Endothelial cell (in vitro differentiated cells): ENCODE measurements at regions not wholly inside any gene's neighbourhood (a gene's known extent, or its start where the extent isn't known, plus 50 kb on each side); places are given as distances from the start of the nearest gene placed in this dataset.
A peak's percentile ranks its signal among the peaks of the same experiment; 100 is the strongest.

ENCODE experiments used
- DNase-seq: peaks from one replicate; pipeline ENCODE4 v3.0.0; 2021; ENCODE audit warnings: low spot score
- H3K27ac Mint-ChIP-seq: one replicate; pipeline ENCODE4 v1.8.0; 2021; ENCODE audit warnings: mixed read lengths, inconsistent platforms; ENCODE audit not compliant: unreplicated experiment
- H3K27me3 Mint-ChIP-seq: one replicate; pipeline ENCODE4 v1.8.0; 2021; ENCODE audit warnings: mild to moderate bottlenecking, moderate library complexity, mixed read lengths, inconsistent platforms; ENCODE audit not compliant: unreplicated experiment
- H3K36me3 Mint-ChIP-seq: one replicate; pipeline ENCODE4 v1.8.0; 2021; ENCODE audit warnings: mild to moderate bottlenecking, low read depth, mixed read lengths, inconsistent platforms; ENCODE audit not compliant: unreplicated experiment
- H3K4me1 Mint-ChIP-seq: one replicate; pipeline ENCODE4 v1.8.0; 2021; ENCODE audit warnings: mild to moderate bottlenecking, mixed read lengths, inconsistent platforms; ENCODE audit not compliant: unreplicated experiment
- H3K4me3 Mint-ChIP-seq: one replicate; pipeline ENCODE4 v1.8.0; 2021; ENCODE audit warnings: mild to moderate bottlenecking, mixed read lengths, inconsistent platforms; ENCODE audit not compliant: unreplicated experiment
- H3K9me3 Mint-ChIP-seq: one replicate; pipeline ENCODE4 v1.8.0; 2021; ENCODE audit warnings: mixed read lengths, inconsistent platforms; ENCODE audit not compliant: unreplicated experiment
- TF ChIP-seq, protein P1 (sequence below): fragments of 200-600 bp; sonication (generic); IDR thresholded peaks from one replicate; pipeline ENCODE4 v1.5.0; 2021; ENCODE audit warnings: antibody characterized with exemption; ENCODE audit not compliant: unreplicated experiment

DNA sequence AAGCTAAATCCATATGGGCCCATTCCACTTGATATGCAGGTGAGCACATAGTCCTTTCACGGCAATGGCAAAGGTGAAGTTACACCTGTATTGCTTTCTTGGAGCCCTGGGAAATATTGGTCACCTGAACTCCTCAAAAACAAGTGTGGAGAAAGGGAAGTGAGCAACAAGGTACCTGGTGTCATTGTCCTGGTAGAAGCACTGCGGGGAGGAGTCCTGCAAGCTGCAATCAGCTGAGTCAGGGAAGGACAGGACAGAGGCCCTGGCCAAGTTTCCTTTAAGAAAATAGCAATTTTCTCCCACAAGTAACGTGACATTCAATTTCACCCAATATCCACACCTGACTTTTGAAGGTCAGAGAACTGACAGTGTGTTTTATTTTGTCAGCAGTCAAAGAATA, 389.1 kb downstream of the IRS2 start:
- Mint-ChIP-seq H3K4me3 (no peak overlapping the region), H3K27ac (no peak overlapping the region), H3K9me3 (no peaks in the 10 kb centered on the region), H3K36me3 (no peaks in the 10 kb centered on the region), H3K4me1 (peaks cover 6% of the 10 kb centered on the region), H3K27me3 (peaks cover 4% of the 10 kb centered on the region)
- TF ChIP-seq, protein P1, sequence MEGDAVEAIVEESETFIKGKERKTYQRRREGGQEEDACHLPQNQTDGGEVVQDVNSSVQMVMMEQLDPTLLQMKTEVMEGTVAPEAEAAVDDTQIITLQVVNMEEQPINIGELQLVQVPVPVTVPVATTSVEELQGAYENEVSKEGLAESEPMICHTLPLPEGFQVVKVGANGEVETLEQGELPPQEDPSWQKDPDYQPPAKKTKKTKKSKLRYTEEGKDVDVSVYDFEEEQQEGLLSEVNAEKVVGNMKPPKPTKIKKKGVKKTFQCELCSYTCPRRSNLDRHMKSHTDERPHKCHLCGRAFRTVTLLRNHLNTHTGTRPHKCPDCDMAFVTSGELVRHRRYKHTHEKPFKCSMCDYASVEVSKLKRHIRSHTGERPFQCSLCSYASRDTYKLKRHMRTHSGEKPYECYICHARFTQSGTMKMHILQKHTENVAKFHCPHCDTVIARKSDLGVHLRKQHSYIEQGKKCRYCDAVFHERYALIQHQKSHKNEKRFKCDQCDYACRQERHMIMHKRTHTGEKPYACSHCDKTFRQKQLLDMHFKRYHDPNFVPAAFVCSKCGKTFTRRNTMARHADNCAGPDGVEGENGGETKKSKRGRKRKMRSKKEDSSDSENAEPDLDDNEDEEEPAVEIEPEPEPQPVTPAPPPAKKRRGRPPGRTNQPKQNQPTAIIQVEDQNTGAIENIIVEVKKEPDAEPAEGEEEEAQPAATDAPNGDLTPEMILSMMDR = no peak
- DNase-seq = no peak

DNA sequence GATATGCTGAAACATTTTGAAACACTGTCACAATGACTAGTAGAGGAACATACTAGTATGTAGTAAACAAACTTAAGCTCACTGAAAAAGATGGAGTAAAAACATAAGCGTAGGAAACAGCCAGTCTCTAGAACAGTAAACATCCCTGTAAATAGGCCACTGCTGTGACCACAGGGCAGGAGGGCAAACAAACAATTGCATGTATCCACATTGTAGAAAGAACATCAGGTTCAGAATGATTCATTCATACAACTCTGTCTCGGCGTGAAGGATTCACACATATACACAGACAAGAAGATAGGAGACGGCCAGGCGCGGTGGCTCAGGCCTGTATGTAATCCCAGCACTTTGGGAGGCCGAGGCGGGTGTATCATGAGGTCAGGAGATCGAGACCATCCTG, 390.1 kb downstream of the IRS2 start:
- Mint-ChIP-seq H3K27me3 (peaks cover 3% of the 10 kb centered on the region), H3K36me3 (peaks cover 3% of the 10 kb centered on the region), H3K4me1 (peaks cover 6% of the 10 kb centered on the region), H3K4me3 (no peak overlapping the region), H3K27ac (no peak overlapping the region), H3K9me3 (no peaks in the 10 kb centered on the region)
- TF ChIP-seq, protein P1 = no peak
- no peak for DNase-seq

DNA sequence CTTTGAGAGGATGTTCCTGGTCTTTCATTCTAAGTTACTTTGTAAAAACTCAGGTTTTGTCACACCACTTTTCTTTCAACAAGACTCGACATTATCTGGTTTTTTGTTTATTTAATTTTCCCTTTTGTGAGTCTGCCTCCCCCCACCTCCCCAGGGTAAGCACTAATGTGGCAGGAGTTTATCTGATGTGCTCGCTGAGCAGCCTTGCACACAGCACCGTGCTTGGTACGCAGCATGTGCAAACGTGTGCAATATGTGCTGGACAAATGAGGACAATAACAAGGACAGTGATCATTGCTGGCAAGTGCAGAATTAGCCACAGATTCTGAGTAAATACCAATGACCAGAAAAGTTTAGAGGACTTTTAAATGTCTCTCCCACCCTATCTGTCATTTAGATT, 391.4 kb downstream of the IRS2 start:
- DNase-seq = no peak
- H3K9me3 Mint-ChIP-seq = no peaks in the 10 kb centered on the region
- no peak overlapping the region for H3K4me3 Mint-ChIP-seq
- no peak overlapping the region for H3K27ac Mint-ChIP-seq
- H3K4me1 Mint-ChIP-seq = no peaks in the 10 kb centered on the region
- TF ChIP-seq, protein P1 = no peak
- H3K27me3 Mint-ChIP-seq = peaks cover 3% of the 10 kb centered on the region
- H3K36me3 Mint-ChIP-seq = peaks cover 3% of the 10 kb centered on the region

DNA sequence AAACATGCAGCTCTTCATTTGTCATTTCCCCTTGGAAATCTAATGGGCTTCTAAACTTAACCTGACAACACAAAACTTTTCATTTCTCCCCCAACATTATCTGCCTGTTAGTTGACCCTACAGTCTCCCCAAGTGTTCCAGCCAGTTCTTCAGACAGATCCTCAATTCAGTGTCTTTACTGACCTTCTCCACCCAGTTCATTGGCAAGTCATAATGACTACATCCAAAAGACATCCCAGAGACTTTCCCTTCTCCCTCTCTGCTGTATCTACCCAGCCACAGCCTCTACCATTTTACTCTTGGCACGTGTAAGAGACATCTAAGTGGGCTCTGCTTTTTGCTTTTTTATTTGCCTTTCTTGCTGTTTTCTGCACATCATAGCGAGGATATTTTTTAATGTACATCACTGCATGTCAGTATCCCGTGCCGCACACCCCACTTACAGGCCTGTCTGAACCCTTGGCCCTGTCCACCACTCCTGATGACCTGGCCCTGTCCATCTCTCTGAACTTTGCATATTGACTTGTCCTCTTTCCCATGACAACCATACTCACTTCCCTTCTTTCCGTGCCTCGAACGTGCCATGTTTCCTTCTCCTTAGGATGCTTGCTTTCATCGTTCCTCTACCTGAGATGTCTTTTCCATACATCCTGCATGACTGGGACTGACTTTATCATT, 391.9 kb downstream of the IRS2 start:
- Mint-ChIP-seq H3K4me1 (no peaks in the 10 kb centered on the region), H3K36me3 (peaks cover 3% of the 10 kb centered on the region), H3K9me3 (no peaks in the 10 kb centered on the region), H3K4me3 (no peak overlapping the region), H3K27me3 (peaks cover 3% of the 10 kb centered on the region), H3K27ac (no peak overlapping the region)
- TF ChIP-seq, protein P1 = no peak
- no peak for DNase-seq

DNA sequence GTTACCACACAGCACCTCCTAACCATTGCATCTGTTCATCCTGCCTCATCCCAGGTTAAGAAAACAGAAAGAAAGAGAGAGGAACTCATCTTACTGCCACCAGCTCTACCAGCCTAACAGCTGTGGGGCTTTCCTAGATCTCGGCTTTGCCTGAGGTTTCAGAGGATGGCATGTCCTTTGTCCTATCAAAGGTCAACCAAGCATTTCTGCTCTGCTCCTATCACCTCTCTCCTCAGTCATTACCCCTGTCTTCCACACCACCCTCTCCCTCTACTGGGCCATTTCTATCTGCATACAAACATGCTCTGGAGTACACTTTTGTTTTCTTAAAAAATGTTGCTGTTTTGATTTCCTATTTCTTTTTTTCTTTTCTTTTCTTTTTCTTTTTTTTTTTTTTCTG, 393.3 kb downstream of the IRS2 start:
- TF ChIP-seq, protein P1 = no peak

More for the DNA sequence above, 393.3 kb downstream of the IRS2 start:
- Mint-ChIP-seq H3K36me3 (peaks cover 3% of the 10 kb centered on the region), H3K4me3 (no peak overlapping the region), H3K27ac (peak overlapping the region; percentile 49), H3K4me1 (no peaks in the 10 kb centered on the region), H3K9me3 (no peaks in the 10 kb centered on the region), H3K27me3 (peaks cover 3% of the 10 kb centered on the region)
- no peak for DNase-seq
